Bronchial epithelial cell (primary cell): ENCODE measurements at regions not wholly inside any gene's neighbourhood (a gene's known extent, or its start where the extent isn't known, plus 50 kb on each side); places are given as distances from the start of the nearest gene placed in this dataset.
"Not testable (repeated sequence)": the region's sequence is repeated elsewhere in the genome, so short reads cannot be mapped to it uniquely, and the experiment has no call there.

Experiments
- DNase-seq: peaks from one replicate; pipeline ENCODE4 v3.0.0-alpha.2; 2010; ENCODE audit warnings: low read depth
- FAIRE-seq: peaks from 2 replicates; lab custom pipeline; 2011; peaks lifted over from hg19 to GRCh38; lab: Jason Lieb, UNC
- H3K27me3 ChIP-seq: 2 replicates; pipeline ENCODE4 v1.5.1; 2011; ENCODE audit warnings: low read length; ENCODE audit not compliant: control insufficient read depth, insufficient read depth
- H3K36me3 ChIP-seq: 2 replicates; pipeline ENCODE4 v1.5.1; 2011; ENCODE audit warnings: low read length; ENCODE audit not compliant: control insufficient read depth, insufficient read depth
- H3K4me3 ChIP-seq: 2 replicates; pipeline ENCODE4 v1.5.1; 2011; ENCODE audit warnings: mild to moderate bottlenecking, low read depth, low read length, control low read depth
- TF ChIP-seq, protein P1 (sequence below): IDR thresholded peaks from 2 replicates; pipeline ENCODE4 v1.5.1; 2011; ENCODE audit warnings: mild to moderate bottlenecking, moderate library complexity, low read length, control low read depth, inconsistent platforms; ENCODE audit not compliant: insufficient read depth, severe bottlenecking

DNA sequence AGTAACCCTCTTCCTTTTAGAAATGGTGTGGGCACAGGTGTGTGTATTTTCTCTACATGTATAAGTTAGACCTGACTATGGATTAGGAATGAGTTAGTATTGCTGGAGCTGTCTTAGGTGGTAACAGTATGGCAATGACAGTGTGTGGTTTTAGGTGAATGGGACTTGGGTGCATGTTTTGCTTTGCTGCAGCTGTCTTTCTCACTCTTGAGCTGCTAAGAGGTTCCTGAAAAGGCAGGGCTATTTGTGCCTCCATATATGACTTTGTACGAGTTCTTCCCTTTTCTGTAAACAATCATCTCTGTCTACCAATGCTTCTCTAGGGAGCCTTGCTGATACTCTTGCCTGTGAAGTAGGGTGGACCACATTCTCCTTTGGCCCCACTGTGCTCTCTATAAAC lies 234.8 kb upstream of the HHIP start:
- no peak overlapping the region for H3K4me3 ChIP-seq
- TF ChIP-seq, protein P1, sequence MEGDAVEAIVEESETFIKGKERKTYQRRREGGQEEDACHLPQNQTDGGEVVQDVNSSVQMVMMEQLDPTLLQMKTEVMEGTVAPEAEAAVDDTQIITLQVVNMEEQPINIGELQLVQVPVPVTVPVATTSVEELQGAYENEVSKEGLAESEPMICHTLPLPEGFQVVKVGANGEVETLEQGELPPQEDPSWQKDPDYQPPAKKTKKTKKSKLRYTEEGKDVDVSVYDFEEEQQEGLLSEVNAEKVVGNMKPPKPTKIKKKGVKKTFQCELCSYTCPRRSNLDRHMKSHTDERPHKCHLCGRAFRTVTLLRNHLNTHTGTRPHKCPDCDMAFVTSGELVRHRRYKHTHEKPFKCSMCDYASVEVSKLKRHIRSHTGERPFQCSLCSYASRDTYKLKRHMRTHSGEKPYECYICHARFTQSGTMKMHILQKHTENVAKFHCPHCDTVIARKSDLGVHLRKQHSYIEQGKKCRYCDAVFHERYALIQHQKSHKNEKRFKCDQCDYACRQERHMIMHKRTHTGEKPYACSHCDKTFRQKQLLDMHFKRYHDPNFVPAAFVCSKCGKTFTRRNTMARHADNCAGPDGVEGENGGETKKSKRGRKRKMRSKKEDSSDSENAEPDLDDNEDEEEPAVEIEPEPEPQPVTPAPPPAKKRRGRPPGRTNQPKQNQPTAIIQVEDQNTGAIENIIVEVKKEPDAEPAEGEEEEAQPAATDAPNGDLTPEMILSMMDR = no peak
- DNase-seq (no peak), FAIRE-seq (no peak)
- H3K27me3 ChIP-seq = no peaks in the 10 kb centered on the region
- H3K36me3 ChIP-seq = no peaks in the 10 kb centered on the region

DNA sequence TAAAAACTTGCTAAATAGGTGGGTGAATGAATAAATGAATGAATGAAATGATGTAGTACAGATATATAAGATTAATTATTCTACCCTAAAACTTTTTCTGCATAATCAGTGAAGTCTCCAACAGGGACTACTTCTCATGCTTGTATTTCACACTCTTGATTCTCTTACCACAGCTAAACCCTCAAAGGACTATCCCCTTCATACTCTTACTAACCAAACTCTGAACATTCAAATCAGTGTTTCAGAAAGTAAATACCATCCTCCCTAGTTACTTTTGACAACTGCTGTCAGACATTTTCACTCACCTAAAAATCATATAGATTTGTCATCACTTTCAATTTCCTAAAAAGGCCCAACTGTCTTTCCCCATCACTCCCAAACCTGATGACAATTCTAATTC lies 234.3 kb upstream of the HHIP start:
- FAIRE-seq (no peak), DNase-seq (no peak)
- TF ChIP-seq, protein P1 = no peak
- no peak overlapping the region for H3K4me3 ChIP-seq
- H3K36me3 ChIP-seq = no peaks in the 10 kb centered on the region
- no peaks in the 10 kb centered on the region for H3K27me3 ChIP-seq

DNA sequence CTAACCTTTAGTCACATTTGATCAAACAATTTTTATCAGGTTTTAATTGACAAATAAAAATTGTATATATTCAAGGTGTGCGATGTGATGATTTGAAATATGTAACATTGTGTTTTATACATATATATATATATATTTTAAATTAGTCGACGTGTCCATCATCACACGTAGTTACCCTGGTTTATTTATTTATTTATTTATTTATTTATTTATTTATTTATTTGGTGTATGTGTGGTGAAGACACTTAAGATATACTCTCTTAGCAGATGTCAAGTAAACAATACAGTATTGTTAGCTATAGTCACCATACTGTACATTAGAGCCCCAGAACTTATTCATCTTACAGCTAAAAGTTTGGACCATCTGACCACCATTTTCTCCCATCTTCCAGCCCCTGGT lies 224.9 kb upstream of the HHIP start:
- Histone ChIP-seq H3K36me3 (no peaks in the 10 kb centered on the region), H3K27me3 (no peaks in the 10 kb centered on the region), H3K4me3 (no peak overlapping the region)
- DNase-seq (no peak), FAIRE-seq (no peak)
- TF ChIP-seq, protein P1 = no peak

DNA sequence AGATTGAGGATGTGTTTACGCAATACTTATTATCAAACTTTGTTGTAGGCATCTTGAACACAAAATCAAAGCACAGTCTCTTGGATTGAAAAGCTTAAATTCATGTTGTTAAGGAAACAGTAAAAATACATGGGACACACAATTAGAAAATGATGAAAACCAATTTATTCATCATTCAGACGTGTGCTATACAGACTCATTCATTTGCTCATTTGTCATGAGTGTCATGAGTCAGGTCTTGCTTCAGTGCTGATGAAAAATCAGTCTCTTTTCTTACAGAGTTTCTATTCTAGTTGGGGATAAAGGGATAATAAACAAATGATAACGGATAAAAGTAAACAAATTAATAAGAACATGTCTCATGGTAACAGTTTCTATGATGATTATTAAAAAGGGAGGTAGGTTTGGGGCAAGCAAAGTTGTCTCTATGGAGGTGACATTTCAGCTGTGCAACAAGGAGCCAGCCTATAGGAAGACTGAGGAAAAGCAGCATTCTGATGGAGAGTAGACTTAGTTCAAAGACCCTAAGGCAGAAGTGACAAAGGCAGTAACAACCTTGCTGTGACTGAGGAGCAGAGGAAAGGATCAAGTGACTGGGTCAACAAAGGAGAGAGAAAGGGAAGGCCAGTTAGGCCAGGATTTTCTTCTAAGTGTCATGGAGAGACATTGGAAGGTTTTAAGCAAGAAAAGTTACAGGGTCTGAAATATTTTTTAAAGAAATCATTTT lies 224.0 kb upstream of the HHIP start:
- FAIRE-seq = no peak
- Histone ChIP-seq H3K27me3 (no peaks in the 10 kb centered on the region), H3K4me3 (no peak overlapping the region), H3K36me3 (no peaks in the 10 kb centered on the region)
- TF ChIP-seq, protein P1 = no peak
- peak; percentile 75 for DNase-seq

DNA sequence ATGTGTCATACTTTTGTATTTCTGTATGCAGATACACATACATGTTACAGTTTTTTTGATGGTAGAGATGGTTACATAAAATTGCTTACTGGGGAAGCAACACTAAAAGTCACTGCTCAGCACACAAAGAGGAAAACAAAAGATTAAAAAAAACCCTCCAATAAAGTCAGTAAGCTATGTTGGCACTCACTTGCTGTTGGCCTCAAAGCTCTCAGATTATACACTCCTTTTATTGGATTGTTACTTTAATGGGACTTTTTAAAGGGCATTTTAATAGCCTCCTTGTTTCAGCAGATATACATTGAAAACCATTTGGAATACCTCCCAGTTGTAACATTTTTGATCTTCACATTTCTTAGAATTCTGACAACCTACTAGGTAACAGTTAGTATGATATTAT lies 222.0 kb upstream of the HHIP start:
- Histone ChIP-seq H3K27me3 (no peaks in the 10 kb centered on the region), H3K4me3 (no peak overlapping the region), H3K36me3 (no peaks in the 10 kb centered on the region)
- TF ChIP-seq, protein P1 = no peak
- FAIRE-seq (no peak), DNase-seq (no peak)

DNA sequence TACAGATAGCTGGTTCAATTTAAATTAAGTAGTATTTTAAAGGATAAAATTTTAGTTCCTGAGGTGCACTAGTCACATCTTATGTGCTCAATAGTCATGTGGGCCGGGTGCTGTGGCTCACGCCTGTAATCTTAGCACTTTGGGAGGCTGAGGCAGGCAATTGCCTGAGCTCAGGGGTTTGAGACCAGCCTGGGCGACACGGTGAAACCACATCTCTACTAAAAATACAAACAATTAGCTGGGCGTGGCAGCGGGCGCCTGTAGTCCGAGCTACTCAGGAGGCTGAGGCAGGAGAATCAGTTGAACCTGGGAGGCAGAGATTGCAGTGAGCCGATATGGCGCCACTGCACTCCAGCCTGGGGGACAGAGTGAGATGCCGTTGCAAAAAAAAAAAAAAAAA lies 219.9 kb upstream of the HHIP start:
- not testable (repeated sequence) for DNase-seq, H3K36me3 ChIP-seq, FAIRE-seq, H3K27me3 ChIP-seq, H3K4me3 ChIP-seq
